GM20431 (cell line): ENCODE measurements at regions not wholly inside any gene's neighbourhood (a gene's known extent, or its start where the extent isn't known, plus 50 kb on each side); places are given as distances from the start of the nearest gene placed in this dataset.

ENCODE experiments used
- in situ Hi-C: fragments of 300-500 bp; cut with MseI, MboI; formaldehyde crosslinking; loops from one replicate; pipeline ENCODE4 v1.15.0; 2020; ENCODE audit warnings: low sequenced_read_pairs; ENCODE audit not compliant: unreplicated experiment

GRCh38 chr1:30042438-30043147, 680.8 kb downstream of the MATN1 start:
- in situ Hi-C loops: no loop called here

- in situ Hi-C loops: no loop called here
These were observed 681.5 kb downstream of the MATN1 start for GRCh38 chr1:30041741-30042437.

- in situ Hi-C loops: no loop called here
These were observed 683.0 kb downstream of the MATN1 start for GRCh38 chr1:30040081-30041019.

- in situ Hi-C loops: no loop called here
These were observed 683.9 kb downstream of the MATN1 start for GRCh38 chr1:30039354-30040080.

GRCh38 chr1:30038134-30039025, 685.0 kb downstream of the MATN1 start:
- in situ Hi-C loops: no loop called here

- in situ Hi-C loops: no loop called here
These were observed 685.9 kb downstream of the MATN1 start for GRCh38 chr1:30037251-30038118.

GRCh38 chr1:30036666-30037065, 686.7 kb downstream of the MATN1 start:
- in situ Hi-C loops: no loop called here

- in situ Hi-C loops: no loop called here
These were observed 687.2 kb downstream of the MATN1 start for GRCh38 chr1:30036229-30036547.

GRCh38 chr1:30035522-30036228, 687.7 kb downstream of the MATN1 start:
- in situ Hi-C loops: no loop called here

GRCh38 chr1:30034627-30035521, 688.5 kb downstream of the MATN1 start:
- in situ Hi-C loops: no loop called here

GRCh38 chr1:30034105-30034626, 689.2 kb downstream of the MATN1 start:
- in situ Hi-C loops: no loop called here

GRCh38 chr1:30033256-30034104, 689.9 kb downstream of the MATN1 start:
- in situ Hi-C loops: no loop called here

GRCh38 chr1:30032302-30032701, 691.1 kb downstream of the MATN1 start:
- in situ Hi-C loops: no loop called here

- in situ Hi-C loops: no loop called here
These were observed 693.7 kb downstream of the MATN1 start for GRCh38 chr1:30029677-30030076.

- in situ Hi-C loops: no loop called here
These were observed 694.4 kb downstream of the MATN1 start for GRCh38 chr1:30028939-30029338.

- in situ Hi-C loops: no loop called here
These were observed 695.1 kb downstream of the MATN1 start for GRCh38 chr1:30028283-30028682.
